IMR-90 (cell line): ENCODE measurements at regions not wholly inside any gene's neighbourhood (a gene's known extent, or its start where the extent isn't known, plus 50 kb on each side); places are given as distances from the start of the nearest gene placed in this dataset.

Experiments
- ATAC-seq: fragments of 200-7000 bp; cut with Tn5 transposase; 2 replicates; pipeline ENCODE4 v1.9.1; 2020; ENCODE audit warnings: low read depth, mild to moderate bottlenecking, moderate library complexity
- BruUV-seq: library from RNA; stranded (reverse); fragments of 400-500 nt; replicated peaks from 2 replicates; lab custom pipeline; 2021; lab: Mats Ljungman, UMichigan
- CTCF ChIA-PET: fragments of 300-600 bp; formaldehyde crosslinking; extraction: SDS; loops from one replicate; lab custom pipeline; 2021; ENCODE audit warnings: antibody characterized with exemption; lab: Yijun Ruan, JAX
- POLR2A ChIA-PET: fragments of 300-600 bp; sonication (Branson Sonifier 250); formaldehyde crosslinking; loops from one replicate; lab custom pipeline; 2022; ENCODE audit warnings: antibody characterized with exemption; ENCODE audit not compliant: unreplicated experiment; lab: Charles Lee
- DNase-seq: peaks from one replicate; pipeline ENCODE4 v3.0.0; 2013
- H2AFZ ChIP-seq: replicated peaks from 2 replicates; pipeline ENCODE3; 2013; ENCODE audit warnings: low read length, mild to moderate bottlenecking; ENCODE audit not compliant: poor library complexity
- H2AK5ac ChIP-seq: 2 replicates; pipeline ENCODE4 v1.6.1; 2013; ENCODE audit warnings: low read depth, low read length, inconsistent platforms
- H2AK9ac ChIP-seq: replicated peaks from 2 replicates; pipeline ENCODE3; 2013; ENCODE audit warnings: mild to moderate bottlenecking, low read depth, low read length, moderate library complexity; ENCODE audit not compliant: poor library complexity
- H2BK120ac ChIP-seq: 2 replicates; pipeline ENCODE4 v1.6.1; 2013; ENCODE audit warnings: low read depth, low read length, inconsistent platforms
- H2BK15ac ChIP-seq: 3 replicates; pipeline ENCODE4 v1.6.1; 2013; ENCODE audit warnings: low read depth, low read length, inconsistent platforms
- H2BK20ac ChIP-seq: 2 replicates; pipeline ENCODE4 v1.6.1; 2013; ENCODE audit warnings: low read depth, mild to moderate bottlenecking, inconsistent platforms, low read length, moderate library complexity
- H2BK5ac ChIP-seq: 2 replicates; pipeline ENCODE4 v1.6.1; 2013; ENCODE audit warnings: mild to moderate bottlenecking, low read depth, low read length, inconsistent platforms; ENCODE audit not compliant: poor library complexity, severe bottlenecking
- H3K14ac ChIP-seq: replicated peaks from 2 replicates; pipeline ENCODE4 v1.6.1; 2013; ENCODE audit warnings: low read depth, low read length, inconsistent platforms
- H3K18ac ChIP-seq: 2 replicates; pipeline ENCODE4 v1.6.1; 2013; ENCODE audit warnings: low read depth, low read length, control low read depth
- H3K23ac ChIP-seq: 2 replicates; pipeline ENCODE4 v1.6.1; 2013; ENCODE audit warnings: low read depth, low read length, inconsistent platforms
- H3K27ac ChIP-seq: 2 replicates; pipeline ENCODE4 v1.5.1; 2013; ENCODE audit warnings: mild to moderate bottlenecking, control low read depth, low read length; ENCODE audit not compliant: insufficient read depth
- H3K27me3 ChIP-seq: 2 replicates; pipeline ENCODE4 v1.6.1; 2013; ENCODE audit warnings: low read length; ENCODE audit not compliant: control insufficient read depth, insufficient read depth
- H3K36me3 ChIP-seq: 2 replicates; pipeline ENCODE4 v1.6.1; 2013; ENCODE audit warnings: low read length, mixed read lengths; ENCODE audit not compliant: control insufficient read depth, insufficient read depth
- H3K4ac ChIP-seq: 2 replicates; pipeline ENCODE4 v1.6.1; 2013; ENCODE audit warnings: low read depth, low read length, inconsistent platforms
- H3K4me1 ChIP-seq: 2 replicates; pipeline ENCODE4 v1.6.1; 2013; ENCODE audit warnings: low read length, mixed read lengths; ENCODE audit not compliant: control insufficient read depth, insufficient read depth
- H3K4me2 ChIP-seq: 2 replicates; pipeline ENCODE4 v1.6.1; 2013; ENCODE audit warnings: low read depth, mild to moderate bottlenecking, control low read depth, low read length, moderate library complexity
- H3K4me3 ChIP-seq: 2 replicates; pipeline ENCODE4 v1.5.1; 2013; ENCODE audit warnings: low read depth, mild to moderate bottlenecking, control low read depth, low read length, moderate library complexity; ENCODE audit not compliant: insufficient read depth
- H3K56ac ChIP-seq: 2 replicates; pipeline ENCODE4 v1.6.1; 2013; ENCODE audit warnings: low read length, inconsistent platforms; ENCODE audit not compliant: insufficient read depth; ENCODE audit errors: extremely low read depth
- H3K79me1 ChIP-seq, 2 experiments: 2 replicates each; pipeline ENCODE4 v1.6.1; 2013; ENCODE audit warnings: low read length in 2 of 2, inconsistent platforms in 1 of 2, low read depth in 1 of 2
- H3K9ac ChIP-seq: 2 replicates; pipeline ENCODE4 v1.6.1; 2013; ENCODE audit warnings: low read depth, low read length, control low read depth
- H3K9me1 ChIP-seq: 2 replicates; pipeline ENCODE4 v1.6.1; 2013; ENCODE audit warnings: low read length, inconsistent platforms; ENCODE audit not compliant: insufficient read depth
- H3K9me3 ChIP-seq: 2 replicates; pipeline ENCODE4 v1.6.1; 2013; ENCODE audit warnings: low read length; ENCODE audit not compliant: control insufficient read depth, insufficient read depth
- H4K20me1 ChIP-seq: 2 replicates; pipeline ENCODE4 v1.6.1; 2013; ENCODE audit warnings: low read length, inconsistent platforms; ENCODE audit not compliant: insufficient read depth
- H4K5ac ChIP-seq: 2 replicates; pipeline ENCODE4 v1.6.1; 2013; ENCODE audit warnings: mild to moderate bottlenecking, low read depth, low read length, control low read depth
- H4K8ac ChIP-seq, 2 experiments: 2 replicates each; pipeline ENCODE4 v1.6.1; 2013; ENCODE audit warnings: low read depth in 2 of 2, low read length in 2 of 2, control low read depth in 1 of 2, inconsistent platforms in 1 of 2
- H4K91ac ChIP-seq: 2 replicates; pipeline ENCODE4 v1.6.1; 2013; ENCODE audit warnings: low read depth, low read length, inconsistent platforms; ENCODE audit not compliant: insufficient read depth
- MAFK ChIP-seq: IDR thresholded peaks from 2 replicates; pipeline ENCODE4 v1.6.1; 2012; ENCODE audit warnings: low read depth, low read length, improper control_type of control experiment
- NFE2L2 ChIP-seq: fragments of 150-350 bp; IDR thresholded peaks from 2 replicates; pipeline ENCODE4 v1.6.1; 2016; ENCODE audit warnings: low read depth, mild to moderate bottlenecking, low read length
- RAD21 ChIP-seq: IDR thresholded peaks from 2 replicates; pipeline ENCODE4 v1.6.1; 2012; ENCODE audit warnings: low read length, improper control_type of control experiment
- SMC3 ChIP-seq: fragments of 150-350 bp; IDR thresholded peaks from 2 replicates; pipeline ENCODE4 v1.6.1; 2016; ENCODE audit warnings: low read depth, mild to moderate bottlenecking, antibody characterized with exemption, low read length, moderate library complexity
- WGBS, 2 experiments: methylation state at CpG; one replicate each; pipeline versions ENCODE4 v1.1.5 to v1.1.7; 2013; ENCODE audit warnings: missing lambda C conversion rate in 2 of 2; ENCODE audit not compliant: insufficient read length in 1 of 2; ENCODE audit errors: extremely low coverage in 2 of 2; 5-methylcytosine and 5-hydroxymethylcytosine counted together
- dilution Hi-C: fragments of 300-500 bp; cut with HindIII; formaldehyde crosslinking; loops from one replicate; pipeline ENCODE4 v1.14.3; 2018; ENCODE audit warnings: low sequenced_read_pairs; ENCODE audit not compliant: unreplicated experiment
- in situ Hi-C: fragments of 300-500 bp; cut with MboI; formaldehyde crosslinking; loops from 3 replicates; pipeline ENCODE4 v1.14.3; 2019; ENCODE audit warnings: low sequenced_read_pairs, inconsistent platforms, mixed read lengths
- intact Hi-C: fragments of 100-400 bp; cut with micrococcal nuclease; formaldehyde crosslinking; loops from 2 replicates; pipeline ENCODE4 v1.10.0; 2022
- TF ChIP-seq, protein P1 (sequence below): conservative IDR thresholded peaks from 2 replicates; pipeline ENCODE4 v1.5.1; 2012; ENCODE audit warnings: mild to moderate bottlenecking, low read depth, low read length, improper control_type of control experiment

DNA sequence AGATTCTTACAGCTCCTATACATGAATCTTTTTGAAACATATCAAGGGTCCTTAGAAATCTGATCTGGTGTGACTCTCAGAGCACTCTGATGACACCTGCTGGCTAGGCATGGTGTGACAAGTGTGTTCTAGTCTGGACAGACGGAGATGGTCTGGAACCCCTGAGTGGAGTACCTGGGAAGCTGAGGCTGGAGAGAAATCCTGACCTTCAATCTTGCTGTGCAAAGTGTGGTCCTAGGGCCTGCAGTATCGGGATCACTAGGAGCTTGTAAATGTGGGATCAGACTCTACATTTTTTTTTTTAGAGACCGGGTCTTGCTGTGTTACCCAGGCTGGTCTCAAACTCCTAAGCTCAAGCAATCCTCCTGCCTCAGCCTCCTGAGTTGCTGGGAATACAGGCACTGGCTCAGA is 78.6 kb upstream of the SOD1 start:
- dilution Hi-C loops = no loop called here

More for the DNA sequence above, 78.6 kb upstream of the SOD1 start:
- no peak overlapping the region for H3K4ac ChIP-seq
- no peak overlapping the region for H3K18ac ChIP-seq
- H3K36me3 ChIP-seq = no peaks in the 10 kb centered on the region
- peaks cover 2% of the 10 kb centered on the region for H3K27me3 ChIP-seq
- H3K4me2 ChIP-seq = no peak overlapping the region
- no peak overlapping the region for H2BK120ac ChIP-seq
- no peak overlapping the region for H3K56ac ChIP-seq
- H3K4me3 ChIP-seq = no peak overlapping the region
- H4K5ac ChIP-seq = no peak overlapping the region
- no peak overlapping the region for H2AFZ ChIP-seq
- H3K27ac ChIP-seq = no peak overlapping the region
- ChIA-PET POLR2A (no interaction called here), CTCF (interaction anchor here (0.5 to 2.0 kb wide), 19 partner anchors 21 to 482 kb away, joined by 3 to 11 read pairs (median 6); no protein-coding TSS in a partner anchor)
- no peak overlapping the region for H3K9ac ChIP-seq
- H3K9me1 ChIP-seq = no peaks in the 10 kb centered on the region
- WGBS, 2 experiments = 40% methylated on average over 2 of the region's 3 CpGs; no CpG with 5 or more reads in 1 of the 2 experiments
- H4K91ac ChIP-seq = no peak overlapping the region
- no peak overlapping the region for H2BK5ac ChIP-seq
- peak; percentile 100 for ATAC-seq
- no peak overlapping the region for H3K14ac ChIP-seq
- no peak overlapping the region for H3K23ac ChIP-seq
- TF ChIP-seq SMC3 (peak; percentile 92), NFE2L2 (no peak), RAD21 (peak; percentile 84), MAFK (no peak)
- TF ChIP-seq, protein P1, sequence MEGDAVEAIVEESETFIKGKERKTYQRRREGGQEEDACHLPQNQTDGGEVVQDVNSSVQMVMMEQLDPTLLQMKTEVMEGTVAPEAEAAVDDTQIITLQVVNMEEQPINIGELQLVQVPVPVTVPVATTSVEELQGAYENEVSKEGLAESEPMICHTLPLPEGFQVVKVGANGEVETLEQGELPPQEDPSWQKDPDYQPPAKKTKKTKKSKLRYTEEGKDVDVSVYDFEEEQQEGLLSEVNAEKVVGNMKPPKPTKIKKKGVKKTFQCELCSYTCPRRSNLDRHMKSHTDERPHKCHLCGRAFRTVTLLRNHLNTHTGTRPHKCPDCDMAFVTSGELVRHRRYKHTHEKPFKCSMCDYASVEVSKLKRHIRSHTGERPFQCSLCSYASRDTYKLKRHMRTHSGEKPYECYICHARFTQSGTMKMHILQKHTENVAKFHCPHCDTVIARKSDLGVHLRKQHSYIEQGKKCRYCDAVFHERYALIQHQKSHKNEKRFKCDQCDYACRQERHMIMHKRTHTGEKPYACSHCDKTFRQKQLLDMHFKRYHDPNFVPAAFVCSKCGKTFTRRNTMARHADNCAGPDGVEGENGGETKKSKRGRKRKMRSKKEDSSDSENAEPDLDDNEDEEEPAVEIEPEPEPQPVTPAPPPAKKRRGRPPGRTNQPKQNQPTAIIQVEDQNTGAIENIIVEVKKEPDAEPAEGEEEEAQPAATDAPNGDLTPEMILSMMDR = peak; percentile 84
- no peak overlapping the region for H2BK20ac ChIP-seq
- H2BK15ac ChIP-seq = no peak overlapping the region
- intact Hi-C loops = loop anchor here (1.0 kb wide), 3 partner anchors 234 to 483 kb away; no protein-coding TSS in a partner anchor
- no peaks in the 10 kb centered on the region for H4K20me1 ChIP-seq
- peak; percentile 61 for DNase-seq
- no peaks in the 10 kb centered on the region for H3K4me1 ChIP-seq
- in situ Hi-C loops = loop anchor here (5.0 kb wide), 1 partner anchor 384 kb away; no protein-coding TSS in a partner anchor
- H2AK5ac ChIP-seq = no peak overlapping the region
- H3K79me1 ChIP-seq = no peaks in the 10 kb centered on the region
- H3K9me3 ChIP-seq = no peaks in the 10 kb centered on the region
- no TSS peak for BruUV-seq
- H4K8ac ChIP-seq = no peak overlapping the region
- H2AK9ac ChIP-seq = no peak overlapping the region
